ENCODE measurements at regions not wholly inside any gene's neighbourhood (a gene's known extent, or its start where the extent isn't known, plus 50 kb on each side); places are given as distances from the start of the nearest gene placed in this dataset.
A peak's percentile ranks its signal among the peaks of the same experiment; 100 is the strongest.

- Histone ChIP-seq H3K9me3 (ENCODE audit: control insufficient read depth, low read length) (no peaks in the 10 kb centered on the region), H3K27me3 (ENCODE audit: control insufficient read depth, insufficient read depth) (no peaks in the 10 kb centered on the region), H3K4me1 (ENCODE audit: control insufficient read depth, insufficient read depth, low read length) (peaks cover 7% of the 10 kb centered on the region), H3K4me3 (ENCODE audit: low read length) (no peak overlapping the region), H3K27ac (ENCODE audit: low read length) (peak overlapping the region; percentile 71)
- ATAC-seq (peak; percentile 85 to 88), DNase-seq (peak; percentile 71 to 90 (median 81))
- 42% methylated on average over 17 of the region's 17 CpGs for WGBS
- intact Hi-C loops (cut with DNase I) = no loop called here
These were observed 54.3 kb downstream of the FAM241B start for GRCh38 chr10:69684020-69684980.

- intact Hi-C loops (cut with DNase I) = no loop called here
- ATAC-seq (peak in 1 of 2 donors; percentile 15), DNase-seq (no peak)
- Histone ChIP-seq H3K4me1 (ENCODE audit: control insufficient read depth, insufficient read depth, low read length) (peaks cover 7% of the 10 kb centered on the region), H3K27me3 (ENCODE audit: control insufficient read depth, insufficient read depth) (no peaks in the 10 kb centered on the region), H3K27ac (ENCODE audit: low read length) (peak overlapping the region; percentile 25), H3K4me3 (ENCODE audit: low read length) (no peak overlapping the region), H3K9me3 (ENCODE audit: control insufficient read depth, low read length) (no peaks in the 10 kb centered on the region)
- WGBS = 60% methylated on average over 4 of the region's 4 CpGs
These were observed 54.9 kb downstream of the FAM241B start for GRCh38 chr10:69684981-69685353.

- Histone ChIP-seq H3K27ac (ENCODE audit: low read length) (no peak overlapping the region), H3K4me1 (ENCODE audit: control insufficient read depth, insufficient read depth, low read length) (peaks cover 7% of the 10 kb centered on the region), H3K27me3 (ENCODE audit: control insufficient read depth, insufficient read depth) (no peaks in the 10 kb centered on the region), H3K4me3 (ENCODE audit: low read length) (no peak overlapping the region), H3K9me3 (ENCODE audit: control insufficient read depth, low read length) (no peaks in the 10 kb centered on the region)
- ATAC-seq (no peak), DNase-seq (no peak)
- 66% methylated on average over 5 of the region's 5 CpGs for WGBS
- intact Hi-C loops (cut with DNase I) = no loop called here
These were observed 55.4 kb downstream of the FAM241B start for GRCh38 chr10:69685426-69685801.

GRCh38 chr10:69685802-69686585, 55.9 kb downstream of the FAM241B start:
- H3K9me3 ChIP-seq (ENCODE audit: control insufficient read depth, low read length) = no peaks in the 10 kb centered on the region
- no peaks in the 10 kb centered on the region for H3K27me3 ChIP-seq (ENCODE audit: control insufficient read depth, insufficient read depth)
- ATAC-seq (peak; percentile 54 to 70), DNase-seq (peak; percentile 70 to 87 (median 87))
- WGBS = 59% methylated on average over 18 of the region's 18 CpGs
- no peak overlapping the region for H3K4me3 ChIP-seq (ENCODE audit: low read length)
- H3K4me1 ChIP-seq (ENCODE audit: control insufficient read depth, insufficient read depth, low read length) = peaks cover 7% of the 10 kb centered on the region
- H3K27ac ChIP-seq (ENCODE audit: low read length) = no peak overlapping the region
- intact Hi-C loops (cut with DNase I) = no loop called here

GRCh38 chr10:69686866-69687265, 56.8 kb downstream of the FAM241B start:
- ATAC-seq = no peak
- no peaks in the 10 kb centered on the region for H3K9me3 ChIP-seq (ENCODE audit: control insufficient read depth, low read length)
- intact Hi-C loops (cut with DNase I) = no loop called here
- H3K27ac ChIP-seq (ENCODE audit: low read length) = no peak overlapping the region
- H3K27me3 ChIP-seq (ENCODE audit: control insufficient read depth, insufficient read depth) = no peaks in the 10 kb centered on the region
- peaks cover 7% of the 10 kb centered on the region for H3K4me1 ChIP-seq (ENCODE audit: control insufficient read depth, insufficient read depth, low read length)
- WGBS = 93% methylated on average over 2 of the region's 2 CpGs
- H3K4me3 ChIP-seq (ENCODE audit: low read length) = no peak overlapping the region
- DNase-seq = no peak

GRCh38 chr10:69687426-69687825, 57.4 kb downstream of the FAM241B start:
- intact Hi-C loops (cut with DNase I) = no loop called here
- Histone ChIP-seq H3K27ac (ENCODE audit: low read length) (no peak overlapping the region), H3K4me3 (ENCODE audit: low read length) (no peak overlapping the region), H3K9me3 (ENCODE audit: control insufficient read depth, low read length) (no peaks in the 10 kb centered on the region), H3K27me3 (ENCODE audit: control insufficient read depth, insufficient read depth) (no peaks in the 10 kb centered on the region), H3K4me1 (ENCODE audit: control insufficient read depth, insufficient read depth, low read length) (peaks cover 7% of the 10 kb centered on the region)
- no peak for DNase-seq
- ATAC-seq = no peak
- WGBS = 73% methylated on average over 2 of the region's 2 CpGs

DNA sequence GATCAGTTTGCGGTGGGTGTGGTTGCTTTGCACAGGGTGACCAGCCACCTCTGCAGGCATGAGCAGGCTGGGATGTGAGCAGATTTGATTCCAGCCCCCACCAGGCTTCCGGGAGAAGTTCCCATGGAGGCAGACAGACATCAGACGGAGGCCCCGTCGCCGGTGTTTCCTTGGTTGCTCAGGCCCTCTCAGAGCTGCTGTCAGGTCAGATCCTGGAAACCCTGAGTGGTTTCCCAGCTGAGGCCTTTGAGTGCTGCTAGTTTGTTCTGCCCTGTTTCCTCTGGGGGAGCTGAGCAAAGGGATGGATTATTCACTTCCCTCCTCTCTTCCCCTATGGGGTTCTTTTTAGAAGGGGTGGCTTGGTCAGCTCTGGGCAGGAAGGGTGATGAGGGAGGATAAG, 62.2 kb downstream of the FAM241B start:
- DNase-seq = no peak
- 61% methylated on average over 6 of the region's 6 CpGs for WGBS
- H3K4me3 ChIP-seq (ENCODE audit: low read length) = no peak overlapping the region
- H3K4me1 ChIP-seq (ENCODE audit: control insufficient read depth, insufficient read depth, low read length) = no peaks in the 10 kb centered on the region
- no peaks in the 10 kb centered on the region for H3K9me3 ChIP-seq (ENCODE audit: control insufficient read depth, low read length)
- intact Hi-C loops (cut with DNase I) = no loop called here
- no peak overlapping the region for H3K27ac ChIP-seq (ENCODE audit: low read length)
- no peak for ATAC-seq
- H3K27me3 ChIP-seq (ENCODE audit: control insufficient read depth, insufficient read depth) = no peaks in the 10 kb centered on the region

- Histone ChIP-seq H3K4me3 (ENCODE audit: low read length) (no peak overlapping the region), H3K9me3 (ENCODE audit: control insufficient read depth, low read length) (no peaks in the 10 kb centered on the region), H3K4me1 (ENCODE audit: control insufficient read depth, insufficient read depth, low read length) (no peaks in the 10 kb centered on the region), H3K27me3 (ENCODE audit: control insufficient read depth, insufficient read depth) (no peaks in the 10 kb centered on the region), H3K27ac (ENCODE audit: low read length) (no peak overlapping the region)
- no peak for DNase-seq
- ATAC-seq = no peak
- 95% methylated on average over 6 of the region's 6 CpGs for WGBS
- intact Hi-C loops (cut with DNase I) = no loop called here
These were observed 62.8 kb downstream of the FAM241B start for GRCh38 chr10:69692891-69693290.

GRCh38 chr10:69693886-69694285, 63.8 kb downstream of the FAM241B start:
- H3K27me3 ChIP-seq (ENCODE audit: control insufficient read depth, insufficient read depth) = no peaks in the 10 kb centered on the region
- H3K4me1 ChIP-seq (ENCODE audit: control insufficient read depth, insufficient read depth, low read length) = no peaks in the 10 kb centered on the region
- DNase-seq = no peak
- intact Hi-C loops (cut with DNase I) = no loop called here
- ATAC-seq = no peak
- H3K9me3 ChIP-seq (ENCODE audit: control insufficient read depth, low read length) = no peaks in the 10 kb centered on the region
- H3K27ac ChIP-seq (ENCODE audit: low read length) = no peak overlapping the region
- H3K4me3 ChIP-seq (ENCODE audit: low read length) = no peak overlapping the region

GRCh38 chr10:69696073-69696731, 66.2 kb downstream of the FAM241B start:
- Histone ChIP-seq H3K27ac (ENCODE audit: low read length) (no peak overlapping the region), H3K4me1 (ENCODE audit: control insufficient read depth, insufficient read depth, low read length) (no peaks in the 10 kb centered on the region), H3K27me3 (ENCODE audit: control insufficient read depth, insufficient read depth) (no peaks in the 10 kb centered on the region), H3K4me3 (ENCODE audit: low read length) (no peak overlapping the region), H3K9me3 (ENCODE audit: control insufficient read depth, low read length) (no peaks in the 10 kb centered on the region)
- ATAC-seq = peak; percentile 71 to 72
- 50% methylated on average over 9 of the region's 9 CpGs for WGBS
- peak in 1 of 3 donors; percentile 69 for DNase-seq
- intact Hi-C loops (cut with DNase I) = no loop called here

GRCh38 chr10:69697006-69697405, 67.0 kb downstream of the FAM241B start:
- 47% methylated on average over 4 of the region's 4 CpGs for WGBS
- Histone ChIP-seq H3K27me3 (ENCODE audit: control insufficient read depth, insufficient read depth) (no peaks in the 10 kb centered on the region), H3K4me1 (ENCODE audit: control insufficient read depth, insufficient read depth, low read length) (no peaks in the 10 kb centered on the region), H3K27ac (ENCODE audit: low read length) (no peak overlapping the region), H3K9me3 (ENCODE audit: control insufficient read depth, low read length) (no peaks in the 10 kb centered on the region), H3K4me3 (ENCODE audit: low read length) (no peak overlapping the region)
- ATAC-seq (no peak), DNase-seq (no peak)
- intact Hi-C loops (cut with DNase I) = no loop called here
